A549 (cell line): ENCODE measurements at regions not wholly inside any gene's neighbourhood (a gene's known extent, or its start where the extent isn't known, plus 50 kb on each side); places are given as distances from the start of the nearest gene placed in this dataset.

Experiments used
- ATAC-seq, 2 experiments: fragments of 200-7000 bp in 1 of 2; fragments of >200 bp in 1 of 2; cut with Nextera tagmentation in 1 of 2; cut with Tn5 transposase in 1 of 2; 3 replicates each; pipeline versions ENCODE4 v1.8.0 to v1.9.1; 2018 to 2020; ENCODE audit warnings: mild to moderate bottlenecking in 1 of 2, moderate library complexity in 1 of 2
- CTCF ChIA-PET: fragments of 300-600 bp; sonication (Branson Sonifier 250); formaldehyde crosslinking; extraction: SDS; loops from one replicate; lab custom pipeline; 2021; ENCODE audit warnings: antibody characterized with exemption, inconsistent platforms; lab: Yijun Ruan, JAX
- POLR2A ChIA-PET: fragments of 350-600 bp; formaldehyde crosslinking; extraction: SDS; loops from one replicate; lab custom pipeline; 2021; ENCODE audit warnings: antibody characterized with exemption, inconsistent platforms; lab: Yijun Ruan, JAX
- DNase-seq, 2 experiments: peaks; one replicate each; pipeline versions ENCODE4 v3.0.0 to v3.0.0-alpha.2; 2011 to 2016; ENCODE audit warnings: low read depth in 1 of 2, low spot score in 1 of 2
- FAIRE-seq: peaks from 2 replicates; lab custom pipeline; 2011; peaks lifted over from hg19 to GRCh38; lab: Jason Lieb, UNC
- H3K27ac ChIP-seq, 2 experiments: fragments of >200 bp; sonication (Bioruptor Twin); formaldehyde crosslinking; 3 replicates each; pipeline ENCODE4 v1.5.1; 2016 to 2017
- H3K4me1 ChIP-seq: fragments of >200 bp; sonication (Bioruptor Twin); formaldehyde crosslinking; 3 replicates; pipeline ENCODE4 v1.6.1; 2016
- H3K4me2 ChIP-seq: fragments of >200 bp; sonication (Bioruptor Twin); formaldehyde crosslinking; 3 replicates; pipeline ENCODE4 v1.6.1; 2016
- H3K4me3 ChIP-seq: fragments of >200 bp; sonication (Bioruptor Twin); formaldehyde crosslinking; 3 replicates; pipeline ENCODE4 v1.5.1; 2016
- H3K9me3 ChIP-seq: fragments of >200 bp; sonication (Bioruptor Twin); formaldehyde crosslinking; 3 replicates; pipeline ENCODE4 v1.6.1; 2016
- BHLHE40 ChIP-seq: IDR thresholded peaks from 2 replicates; pipeline ENCODE4 v1.6.1; 2012; ENCODE audit warnings: low read depth, low read length, inconsistent platforms
- EHF ChIP-seq: fragments of 250-450 bp; sonication (Bioruptor Pico); IDR thresholded peaks from 2 replicates; pipeline ENCODE4 v1.5.0; 2020; ENCODE audit warnings: mild to moderate bottlenecking
- FOSB ChIP-seq: fragments of 250-450 bp; sonication (Bioruptor Pico); IDR thresholded peaks from 2 replicates; pipeline ENCODE4 v1.5.0; 2020; ENCODE audit warnings: mild to moderate bottlenecking, moderate library complexity
- FOSL2 ChIP-seq, 2 experiments: fragments of 450-650 bp in 1 of 2; fragments of >200 bp in 1 of 2; sonication (Bioruptor Twin) in 1 of 2; formaldehyde crosslinking; IDR thresholded peaks; 2 replicates each; pipeline versions ENCODE4 v1.5.0 to v1.6.1; 2016 to 2020; ENCODE audit warnings: mild to moderate bottlenecking in 1 of 2, moderate library complexity in 1 of 2
- HDAC2 ChIP-seq: fragments of 200-600 bp; sonication (generic); IDR thresholded peaks from 2 replicates; pipeline ENCODE4 v1.6.1; 2016
- HOXA7 ChIP-seq: fragments of 250-450 bp; sonication (Bioruptor Pico); IDR thresholded peaks from 2 replicates; pipeline ENCODE4 v1.5.0; 2020; ENCODE audit warnings: mild to moderate bottlenecking, moderate library complexity
- JUNB ChIP-seq: fragments of >200 bp; sonication (Bioruptor Twin); formaldehyde crosslinking; IDR thresholded peaks from 2 replicates; pipeline ENCODE4 v1.6.1; 2016
- MAFK ChIP-seq: fragments of 450-650 bp; IDR thresholded peaks from 2 replicates; pipeline ENCODE4 v1.6.1; 2014; ENCODE audit not compliant: partially characterized antibody
- MYC ChIP-seq: IDR thresholded peaks from 2 replicates; pipeline ENCODE4 v1.6.1; 2012; ENCODE audit warnings: mild to moderate bottlenecking, inconsistent platforms, low read length, improper control_type of control experiment, borderline replicate concordance
- NPAS2 ChIP-seq: fragments of 250-450 bp; sonication (Bioruptor Pico); IDR thresholded peaks from 2 replicates; pipeline ENCODE4 v1.8.0; 2022; ENCODE audit warnings: mild to moderate bottlenecking, moderate library complexity, borderline replicate concordance
- POLR2A ChIP-seq: IDR thresholded peaks from 2 replicates; pipeline ENCODE4 v1.6.1; 2012; ENCODE audit warnings: mild to moderate bottlenecking, low read length
- RARB ChIP-seq: fragments of 250-450 bp; sonication (Bioruptor Pico); IDR thresholded peaks from 2 replicates; pipeline ENCODE4 v1.8.0; 2021; ENCODE audit warnings: mild to moderate bottlenecking, moderate library complexity
- RFX5 ChIP-seq: fragments of 450-650 bp; IDR thresholded peaks from 2 replicates; pipeline ENCODE4 v1.7.1; 2014; ENCODE audit warnings: antibody characterized with exemption, mild to moderate bottlenecking, moderate library complexity
- RNF2 ChIP-seq: fragments of 200-600 bp; sonication (generic); IDR thresholded peaks from 2 replicates; pipeline ENCODE4 v1.6.1; 2016; ENCODE audit warnings: low read depth, mild to moderate bottlenecking, antibody characterized with exemption, moderate library complexity, borderline replicate concordance
- TP53 ChIP-seq: fragments of 250-450 bp; sonication (Bioruptor Pico); IDR thresholded peaks from 2 replicates; pipeline ENCODE4 v1.5.0; 2021; ENCODE audit warnings: mild to moderate bottlenecking, moderate library complexity
- ZC3H11A ChIP-seq: fragments of 450-650 bp; IDR thresholded peaks from 2 replicates; pipeline ENCODE4 v1.6.1; 2014; ENCODE audit warnings: antibody characterized with exemption, mild to moderate bottlenecking
- ZFP36 ChIP-seq: fragments of 450-650 bp; IDR thresholded peaks from 2 replicates; pipeline ENCODE4 v1.6.1; 2014; ENCODE audit warnings: borderline replicate concordance; ENCODE audit not compliant: partially characterized antibody
- ZNF302 ChIP-seq: fragments of 250-450 bp; sonication (Bioruptor Pico); IDR thresholded peaks from 2 replicates; pipeline ENCODE4 v1.9.0; 2021; ENCODE audit warnings: inconsistent platforms, mild to moderate bottlenecking, moderate library complexity
- ZSCAN20 ChIP-seq: fragments of 250-450 bp; sonication (Bioruptor Pico); IDR thresholded peaks from 2 replicates; pipeline ENCODE4 v1.8.0; 2022; ENCODE audit warnings: mild to moderate bottlenecking, moderate library complexity
- WGBS: methylation state at CpG from one replicate; pipeline ENCODE4 v1.1.6; 2017; ENCODE audit errors: missing lambda C conversion rate; 5-methylcytosine and 5-hydroxymethylcytosine counted together
- TF ChIP-seq, protein P1 (sequence below): fragments of 200-600 bp; sonication (generic); IDR thresholded peaks from 2 replicates; pipeline ENCODE4 v1.6.1; 2016; ENCODE audit warnings: antibody characterized with exemption, mild to moderate bottlenecking, moderate library complexity
- TF ChIP-seq, protein P2 (sequence below): fragments of 150-350 bp; IDR thresholded peaks from 2 replicates; pipeline ENCODE4 v1.6.1; 2014; ENCODE audit warnings: low read depth, mild to moderate bottlenecking, low read length
- TF ChIP-seq, protein P3 (sequence below): fragments of 250-450 bp; sonication (Bioruptor Pico); IDR thresholded peaks from 2 replicates; pipeline ENCODE4 v1.5.0; 2020; ENCODE audit warnings: low read depth, mild to moderate bottlenecking, moderate library complexity
- TF ChIP-seq, protein P4 (sequence below): IDR thresholded peaks from 2 replicates; pipeline ENCODE4 v1.6.1; 2012; ENCODE audit warnings: low read depth, borderline replicate concordance

DNA sequence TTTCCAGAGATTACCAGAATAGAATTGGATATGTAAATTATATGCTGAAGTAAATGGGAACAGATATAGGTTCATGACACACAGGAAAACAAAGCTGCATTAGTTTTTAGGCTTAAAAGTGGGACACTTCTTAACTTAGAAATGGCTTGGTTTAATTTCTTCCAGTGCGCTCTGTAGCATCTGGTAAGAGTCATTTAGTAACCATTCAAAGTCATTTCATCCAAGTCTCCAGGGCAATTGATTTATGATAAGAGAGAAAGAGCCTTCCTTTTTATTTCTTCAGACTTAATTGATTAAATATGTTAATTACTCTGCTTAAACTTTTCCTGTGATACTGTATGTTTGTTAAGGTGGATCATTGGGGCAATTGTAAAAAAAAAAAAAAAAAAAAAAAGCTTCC, 368.0 kb downstream of the DOK5 start:
- 6% methylated on average over 1 of the region's 1 CpG for WGBS
- ATAC-seq (no peak), DNase-seq (no peak), FAIRE-seq (no peak)
- TF ChIP-seq BHLHE40 (no peak), ZNF302 (CRISPR knock-in tag) (no peak), NPAS2 (no peak), MAFK (no peak), ZSCAN20 (CRISPR knock-in tag) (no peak), RFX5 (no peak), ZC3H11A (no peak), TP53 (CRISPR knock-in tag) (no peak), MYC (no peak), EHF (CRISPR knock-in tag) (no peak), JUNB (no peak), HDAC2 (no peak), RARB (CRISPR knock-in tag) (no peak), FOSB (no peak), FOSL2 (IDR thresholded peaks at IDR 0.05) (no peak), FOSL2 (CRISPR knock-in tag; IDR thresholded peaks at IDR 0.05) (no peak)
- TF ChIP-seq, protein P1, sequence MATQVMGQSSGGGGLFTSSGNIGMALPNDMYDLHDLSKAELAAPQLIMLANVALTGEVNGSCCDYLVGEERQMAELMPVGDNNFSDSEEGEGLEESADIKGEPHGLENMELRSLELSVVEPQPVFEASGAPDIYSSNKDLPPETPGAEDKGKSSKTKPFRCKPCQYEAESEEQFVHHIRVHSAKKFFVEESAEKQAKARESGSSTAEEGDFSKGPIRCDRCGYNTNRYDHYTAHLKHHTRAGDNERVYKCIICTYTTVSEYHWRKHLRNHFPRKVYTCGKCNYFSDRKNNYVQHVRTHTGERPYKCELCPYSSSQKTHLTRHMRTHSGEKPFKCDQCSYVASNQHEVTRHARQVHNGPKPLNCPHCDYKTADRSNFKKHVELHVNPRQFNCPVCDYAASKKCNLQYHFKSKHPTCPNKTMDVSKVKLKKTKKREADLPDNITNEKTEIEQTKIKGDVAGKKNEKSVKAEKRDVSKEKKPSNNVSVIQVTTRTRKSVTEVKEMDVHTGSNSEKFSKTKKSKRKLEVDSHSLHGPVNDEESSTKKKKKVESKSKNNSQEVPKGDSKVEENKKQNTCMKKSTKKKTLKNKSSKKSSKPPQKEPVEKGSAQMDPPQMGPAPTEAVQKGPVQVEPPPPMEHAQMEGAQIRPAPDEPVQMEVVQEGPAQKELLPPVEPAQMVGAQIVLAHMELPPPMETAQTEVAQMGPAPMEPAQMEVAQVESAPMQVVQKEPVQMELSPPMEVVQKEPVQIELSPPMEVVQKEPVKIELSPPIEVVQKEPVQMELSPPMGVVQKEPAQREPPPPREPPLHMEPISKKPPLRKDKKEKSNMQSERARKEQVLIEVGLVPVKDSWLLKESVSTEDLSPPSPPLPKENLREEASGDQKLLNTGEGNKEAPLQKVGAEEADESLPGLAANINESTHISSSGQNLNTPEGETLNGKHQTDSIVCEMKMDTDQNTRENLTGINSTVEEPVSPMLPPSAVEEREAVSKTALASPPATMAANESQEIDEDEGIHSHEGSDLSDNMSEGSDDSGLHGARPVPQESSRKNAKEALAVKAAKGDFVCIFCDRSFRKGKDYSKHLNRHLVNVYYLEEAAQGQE, result no peak
- TF ChIP-seq, protein P2, sequence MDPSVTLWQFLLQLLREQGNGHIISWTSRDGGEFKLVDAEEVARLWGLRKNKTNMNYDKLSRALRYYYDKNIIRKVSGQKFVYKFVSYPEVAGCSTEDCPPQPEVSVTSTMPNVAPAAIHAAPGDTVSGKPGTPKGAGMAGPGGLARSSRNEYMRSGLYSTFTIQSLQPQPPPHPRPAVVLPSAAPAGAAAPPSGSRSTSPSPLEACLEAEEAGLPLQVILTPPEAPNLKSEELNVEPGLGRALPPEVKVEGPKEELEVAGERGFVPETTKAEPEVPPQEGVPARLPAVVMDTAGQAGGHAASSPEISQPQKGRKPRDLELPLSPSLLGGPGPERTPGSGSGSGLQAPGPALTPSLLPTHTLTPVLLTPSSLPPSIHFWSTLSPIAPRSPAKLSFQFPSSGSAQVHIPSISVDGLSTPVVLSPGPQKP, result no peak
- TF ChIP-seq, protein P3, sequence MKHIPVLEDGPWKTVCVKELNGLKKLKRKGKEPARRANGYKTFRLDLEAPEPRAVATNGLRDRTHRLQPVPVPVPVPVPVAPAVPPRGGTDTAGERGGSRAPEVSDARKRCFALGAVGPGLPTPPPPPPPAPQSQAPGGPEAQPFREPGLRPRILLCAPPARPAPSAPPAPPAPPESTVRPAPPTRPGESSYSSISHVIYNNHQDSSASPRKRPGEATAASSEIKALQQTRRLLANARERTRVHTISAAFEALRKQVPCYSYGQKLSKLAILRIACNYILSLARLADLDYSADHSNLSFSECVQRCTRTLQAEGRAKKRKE, result no peak
- Histone ChIP-seq H3K4me3 (no peak overlapping the region), H3K27ac (no peak overlapping the region), H3K4me2 (no peak overlapping the region), H3K9me3 (no peaks in the 10 kb centered on the region), H3K4me1 (no peaks in the 10 kb centered on the region)
- ChIA-PET POLR2A (no interaction called here), CTCF (interaction anchor here (1.2 kb wide), 1 partner anchor 163 kb away, joined by 5 read pairs; no protein-coding TSS in a partner anchor)

DNA sequence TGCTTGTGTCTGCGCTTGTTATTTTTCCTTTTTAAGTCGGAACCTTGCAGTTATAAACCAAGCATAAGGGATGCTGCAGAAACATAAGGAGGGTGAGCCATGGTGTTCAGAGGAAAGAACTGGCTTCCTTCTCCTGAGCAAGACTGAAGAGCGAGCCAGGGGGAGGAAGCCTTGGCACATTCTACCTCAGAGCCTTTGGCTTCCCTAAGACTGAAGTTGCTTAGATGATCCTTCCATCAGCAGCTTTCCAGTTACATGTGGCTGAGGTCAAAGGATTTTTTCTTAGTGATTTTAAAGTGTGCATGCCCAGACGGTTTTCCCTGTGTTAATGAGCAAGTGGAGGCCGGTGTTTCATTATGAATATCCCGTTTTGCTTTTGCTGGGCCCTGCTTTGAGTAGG, 363.8 kb downstream of the DOK5 start:
- DNase-seq, result no peak
- CTCF ChIA-PET, result no interaction called here
- Histone ChIP-seq H3K4me2 (no peak overlapping the region), H3K9me3 (no peaks in the 10 kb centered on the region), H3K27ac (no peak overlapping the region), H3K4me3 (no peak overlapping the region), H3K4me1 (no peaks in the 10 kb centered on the region)
- ATAC-seq, result no peak
- POLR2A ChIA-PET, result no interaction called here
- no peak for FAIRE-seq
- TF ChIP-seq HOXA7 (CRISPR knock-in tag) (no peak), FOSB (no peak), RNF2 (no peak), EHF (CRISPR knock-in tag) (no peak), BHLHE40 (no peak), ZFP36 (no peak), POLR2A (no peak)
- TF ChIP-seq, protein P2, result no peak
- TF ChIP-seq, protein P4, sequence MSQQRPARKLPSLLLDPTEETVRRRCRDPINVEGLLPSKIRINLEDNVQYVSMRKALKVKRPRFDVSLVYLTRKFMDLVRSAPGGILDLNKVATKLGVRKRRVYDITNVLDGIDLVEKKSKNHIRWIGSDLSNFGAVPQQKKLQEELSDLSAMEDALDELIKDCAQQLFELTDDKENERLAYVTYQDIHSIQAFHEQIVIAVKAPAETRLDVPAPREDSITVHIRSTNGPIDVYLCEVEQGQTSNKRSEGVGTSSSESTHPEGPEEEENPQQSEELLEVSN, result no peak
- WGBS, result 2% methylated on average over 6 of the region's 6 CpGs
